NB4 (cell line): ENCODE measurements at regions not wholly inside any gene's neighbourhood (a gene's known extent, or its start where the extent isn't known, plus 50 kb on each side); places are given as distances from the start of the nearest gene placed in this dataset.

Experiments
- CTCF ChIP-seq: IDR thresholded peaks from one replicate; pipeline ENCODE4 v1.5.1; 2012; ENCODE audit warnings: low read depth, low read length
- MAX ChIP-seq: IDR thresholded peaks from 2 replicates; pipeline ENCODE4 v1.6.1; 2011; ENCODE audit warnings: low read depth, low read length
- MYC ChIP-seq: IDR thresholded peaks from 2 replicates; pipeline ENCODE4 v1.6.1; 2011; ENCODE audit warnings: low read depth, low read length
- POLR2A ChIP-seq: IDR thresholded peaks from 2 replicates; pipeline ENCODE4 v1.6.1; 2011; ENCODE audit warnings: mild to moderate bottlenecking; ENCODE audit not compliant: insufficient read length; ENCODE audit errors: extremely low read depth

- TF ChIP-seq CTCF (no peak), POLR2A (no peak), MAX (no peak), MYC (no peak)
These were observed 87.4 kb upstream of the KLF7 start for GRCh38 chr2:207252979-207253645.
